Hepatocyte (in vitro differentiated cells): ENCODE measurements at regions not wholly inside any gene's neighbourhood (a gene's known extent, or its start where the extent isn't known, plus 50 kb on each side); places are given as distances from the start of the nearest gene placed in this dataset.

Experiments used
- DNase-seq: peaks from one replicate; pipeline ENCODE4 v3.0.0-alpha.2; 2016; ENCODE audit warnings: low spot score
- H2AFZ ChIP-seq: fragments of 200-600 bp; sonication (generic); 2 replicates; pipeline ENCODE4 v1.6.0; 2016; ENCODE audit warnings: antibody characterized with exemption, mild to moderate bottlenecking
- H3K27ac ChIP-seq: fragments of 200-600 bp; sonication (generic); 2 replicates; pipeline ENCODE4 v1.5.1; 2016; ENCODE audit warnings: mild to moderate bottlenecking
- H3K27me3 ChIP-seq: fragments of 200-600 bp; sonication (generic); 2 replicates; pipeline ENCODE4 v1.6.1; 2016
- H3K36me3 ChIP-seq: fragments of 200-600 bp; sonication (generic); replicated peaks from 2 replicates; pipeline ENCODE4 v1.5.1; 2016; ENCODE audit warnings: low read depth; ENCODE audit not compliant: insufficient read depth
- H3K4me1 ChIP-seq: fragments of 200-600 bp; sonication (generic); 2 replicates; pipeline ENCODE4 v1.5.1; 2016; ENCODE audit warnings: mild to moderate bottlenecking, moderate library complexity; ENCODE audit not compliant: insufficient read depth
- H3K4me2 ChIP-seq: fragments of 200-600 bp; sonication (generic); 2 replicates; pipeline ENCODE4 v1.6.0; 2016
- H3K4me3 ChIP-seq: fragments of 200-600 bp; sonication (generic); 2 replicates; pipeline ENCODE4 v1.5.1; 2016; ENCODE audit warnings: mild to moderate bottlenecking
- H3K79me2 ChIP-seq: fragments of 200-600 bp; sonication (generic); 2 replicates; pipeline ENCODE4 v1.6.0; 2017; ENCODE audit warnings: mild to moderate bottlenecking
- H3K9me2 ChIP-seq: fragments of 200-600 bp; sonication (generic); replicated peaks from 2 replicates; pipeline ENCODE4 v1.6.0; 2017; ENCODE audit warnings: mild to moderate bottlenecking; ENCODE audit not compliant: insufficient read depth
- H3K9me3 ChIP-seq: fragments of 200-600 bp; sonication (generic); 2 replicates; pipeline ENCODE4 v1.5.1; 2016; ENCODE audit warnings: low read depth, mild to moderate bottlenecking
- H4K20me1 ChIP-seq: fragments of 200-600 bp; sonication (generic); 2 replicates; pipeline ENCODE4 v1.6.0; 2016; ENCODE audit warnings: mild to moderate bottlenecking; ENCODE audit not compliant: insufficient read depth, poor library complexity, severe bottlenecking
- EZH2 ChIP-seq: fragments of 200-600 bp; sonication (generic); IDR thresholded peaks from 2 replicates; pipeline ENCODE4 v1.6.1; 2016; ENCODE audit warnings: antibody characterized with exemption, mild to moderate bottlenecking, borderline replicate concordance
- EZH2phosphoT487 ChIP-seq: fragments of 200-600 bp; sonication (generic); IDR thresholded peaks from one replicate; pipeline ENCODE4 v1.6.1; 2018; ENCODE audit warnings: antibody characterized with exemption, mild to moderate bottlenecking, low read depth, moderate library complexity; ENCODE audit not compliant: unreplicated experiment, severe bottlenecking
- WGBS: methylation state at CpG from one replicate; pipeline ENCODE4 v1.1.6; 2016; ENCODE audit warnings: low lambda C conversion rate; ENCODE audit errors: missing lambda C conversion rate; 5-methylcytosine and 5-hydroxymethylcytosine counted together
- TF ChIP-seq, protein P1 (sequence below): fragments of 200-600 bp; sonication (generic); IDR thresholded peaks from 2 replicates; pipeline ENCODE4 v1.5.1; 2016; ENCODE audit warnings: antibody characterized with exemption, mild to moderate bottlenecking; ENCODE audit not compliant: poor library complexity

DNA sequence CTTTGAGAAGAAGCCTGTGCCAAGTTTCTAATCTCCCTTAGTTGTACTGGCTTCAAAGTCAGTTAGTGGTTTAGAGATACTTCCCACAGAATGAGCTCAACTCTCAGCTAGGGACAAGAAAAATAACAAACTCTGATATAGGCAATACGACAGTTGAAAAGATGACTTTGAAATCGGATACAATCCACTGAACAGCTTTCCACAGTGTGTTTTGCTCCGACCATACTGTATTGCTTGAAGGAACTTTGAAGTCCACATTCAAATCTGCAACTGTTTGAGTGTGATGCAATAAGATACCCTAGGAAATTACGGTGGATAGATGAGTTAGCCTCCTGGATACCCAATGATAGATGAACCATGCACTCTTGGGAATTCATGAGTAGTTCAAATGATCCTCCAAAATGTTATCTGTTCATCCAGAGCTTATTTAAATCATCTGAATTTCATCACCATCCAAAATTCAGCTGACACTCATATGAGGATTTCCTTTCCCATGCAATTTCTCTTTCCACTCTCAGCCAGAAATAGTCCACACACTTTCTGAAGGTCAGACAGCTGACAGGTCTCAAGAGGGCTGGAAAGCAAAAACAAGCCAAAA lies 443.8 kb downstream of the HAO1 start:
- TF ChIP-seq, protein P1, sequence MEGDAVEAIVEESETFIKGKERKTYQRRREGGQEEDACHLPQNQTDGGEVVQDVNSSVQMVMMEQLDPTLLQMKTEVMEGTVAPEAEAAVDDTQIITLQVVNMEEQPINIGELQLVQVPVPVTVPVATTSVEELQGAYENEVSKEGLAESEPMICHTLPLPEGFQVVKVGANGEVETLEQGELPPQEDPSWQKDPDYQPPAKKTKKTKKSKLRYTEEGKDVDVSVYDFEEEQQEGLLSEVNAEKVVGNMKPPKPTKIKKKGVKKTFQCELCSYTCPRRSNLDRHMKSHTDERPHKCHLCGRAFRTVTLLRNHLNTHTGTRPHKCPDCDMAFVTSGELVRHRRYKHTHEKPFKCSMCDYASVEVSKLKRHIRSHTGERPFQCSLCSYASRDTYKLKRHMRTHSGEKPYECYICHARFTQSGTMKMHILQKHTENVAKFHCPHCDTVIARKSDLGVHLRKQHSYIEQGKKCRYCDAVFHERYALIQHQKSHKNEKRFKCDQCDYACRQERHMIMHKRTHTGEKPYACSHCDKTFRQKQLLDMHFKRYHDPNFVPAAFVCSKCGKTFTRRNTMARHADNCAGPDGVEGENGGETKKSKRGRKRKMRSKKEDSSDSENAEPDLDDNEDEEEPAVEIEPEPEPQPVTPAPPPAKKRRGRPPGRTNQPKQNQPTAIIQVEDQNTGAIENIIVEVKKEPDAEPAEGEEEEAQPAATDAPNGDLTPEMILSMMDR: no peak
- TF ChIP-seq EZH2phosphoT487 (no peak), EZH2 (no peak)
- no peaks in the 10 kb centered on the region for H3K4me1 ChIP-seq
- H3K36me3 ChIP-seq: no peaks in the 10 kb centered on the region
- H3K79me2 ChIP-seq: no peaks in the 10 kb centered on the region
- DNase-seq: no peak
- H3K9me2 ChIP-seq: no peaks in the 10 kb centered on the region
- H2AFZ ChIP-seq: no peak overlapping the region
- H3K4me3 ChIP-seq: no peak overlapping the region
- no peak overlapping the region for H3K27ac ChIP-seq
- no peaks in the 10 kb centered on the region for H3K27me3 ChIP-seq
- 66% methylated on average over 4 of the region's 4 CpGs for WGBS
- no peak overlapping the region for H3K4me2 ChIP-seq
- no peaks in the 10 kb centered on the region for H3K9me3 ChIP-seq
- H4K20me1 ChIP-seq: no peaks in the 10 kb centered on the region

DNA sequence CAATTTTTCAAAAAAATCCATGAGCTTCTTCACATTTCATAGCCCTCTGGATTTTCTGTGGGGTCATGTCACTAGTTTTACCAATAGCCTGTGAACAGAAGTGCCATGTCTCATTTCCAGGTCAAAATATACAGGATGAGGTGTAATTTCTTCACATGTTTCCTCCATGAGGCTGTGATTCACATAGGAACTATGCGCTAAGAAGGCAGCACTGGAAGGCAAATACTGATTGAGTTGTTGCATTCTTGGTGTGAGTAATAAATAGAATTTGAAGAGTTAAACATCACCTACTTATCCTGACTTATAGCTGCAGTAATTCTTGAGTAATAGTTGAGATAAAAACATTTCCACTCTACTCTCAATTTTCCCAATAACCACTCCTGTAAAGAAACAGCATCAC lies 442.3 kb downstream of the HAO1 start:
- Histone ChIP-seq H3K9me3 (no peaks in the 10 kb centered on the region), H3K27ac (no peak overlapping the region), H3K4me1 (no peaks in the 10 kb centered on the region), H3K4me3 (no peak overlapping the region), H3K36me3 (no peaks in the 10 kb centered on the region), H4K20me1 (no peaks in the 10 kb centered on the region), H2AFZ (no peak overlapping the region), H3K27me3 (no peaks in the 10 kb centered on the region), H3K79me2 (no peaks in the 10 kb centered on the region), H3K9me2 (no peaks in the 10 kb centered on the region), H3K4me2 (no peak overlapping the region)
- DNase-seq: no peak
- 95% methylated on average over 1 of the region's 1 CpG for WGBS
- TF ChIP-seq EZH2: no peak
- TF ChIP-seq EZH2phosphoT487: no peak

DNA sequence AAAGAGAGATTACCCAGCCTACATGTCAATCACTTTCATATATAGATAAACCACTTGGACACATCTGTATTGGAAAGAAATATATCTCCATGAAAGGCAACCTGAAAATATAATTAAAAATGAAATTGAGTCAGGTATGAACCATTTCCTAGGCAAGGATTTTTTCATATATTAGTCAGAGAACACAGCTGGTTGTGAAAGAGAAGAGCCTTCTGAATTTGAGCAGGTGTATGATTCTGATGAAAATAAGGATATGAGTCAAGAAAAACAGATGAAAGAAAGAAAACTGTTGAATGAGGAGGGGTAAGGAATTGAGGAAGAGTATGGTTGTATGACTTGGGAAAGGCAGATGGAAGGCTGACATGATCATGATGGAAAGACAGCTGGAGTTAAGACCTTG lies 441.1 kb downstream of the HAO1 start:
- DNase-seq: no peak
- Histone ChIP-seq H3K4me3 (no peak overlapping the region), H3K36me3 (no peaks in the 10 kb centered on the region), H2AFZ (no peak overlapping the region), H3K27me3 (no peaks in the 10 kb centered on the region), H3K4me1 (no peaks in the 10 kb centered on the region), H3K27ac (no peak overlapping the region), H3K79me2 (no peaks in the 10 kb centered on the region), H4K20me1 (no peaks in the 10 kb centered on the region), H3K9me2 (no peaks in the 10 kb centered on the region), H3K4me2 (no peak overlapping the region), H3K9me3 (no peaks in the 10 kb centered on the region)
- TF ChIP-seq EZH2phosphoT487 (no peak), EZH2 (no peak)
- TF ChIP-seq, protein P1: no peak

DNA sequence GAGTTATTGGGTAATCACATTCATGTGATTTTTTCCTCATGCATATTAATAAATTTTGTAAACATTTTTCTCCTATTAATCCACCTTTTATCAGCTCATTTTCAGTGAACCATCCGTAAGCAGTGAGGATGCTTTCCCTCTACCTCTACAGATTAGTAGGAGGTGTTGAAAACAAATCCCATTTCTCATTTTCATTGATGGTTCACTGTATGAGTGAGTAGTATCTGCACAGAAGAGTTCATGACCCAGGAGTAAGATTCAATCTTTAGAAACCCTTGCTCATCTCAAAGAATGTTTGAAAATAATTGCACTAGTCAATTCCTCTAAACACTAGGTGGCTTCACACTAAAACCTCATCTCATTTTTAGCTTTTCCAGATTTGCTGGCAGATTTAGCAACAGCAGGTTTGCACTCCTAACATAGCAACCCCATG lies 440.0 kb downstream of the HAO1 start:
- Histone ChIP-seq H3K27ac (no peak overlapping the region), H2AFZ (no peak overlapping the region), H3K4me2 (no peak overlapping the region), H3K4me1 (no peaks in the 10 kb centered on the region), H3K9me3 (no peaks in the 10 kb centered on the region), H3K79me2 (no peaks in the 10 kb centered on the region), H3K9me2 (no peaks in the 10 kb centered on the region), H4K20me1 (no peaks in the 10 kb centered on the region), H3K4me3 (no peak overlapping the region), H3K36me3 (no peaks in the 10 kb centered on the region), H3K27me3 (no peaks in the 10 kb centered on the region)
- 85% methylated on average over 1 of the region's 1 CpG for WGBS
- TF ChIP-seq, protein P1: no peak
- TF ChIP-seq EZH2 (no peak), EZH2phosphoT487 (no peak)
- DNase-seq: no peak
